Upper lobe of right lung (tissue), 1 donor: ENCODE measurements at regions not wholly inside any gene's neighbourhood (a gene's known extent, or its start where the extent isn't known, plus 50 kb on each side); places are given as distances from the start of the nearest gene placed in this dataset.

Source experiments
- ATAC-seq: fragments of 200-7000 bp; cut with Tn5 transposase; one replicate; pipeline ENCODE4 v1.9.1; 2020; ENCODE audit warnings: mild to moderate bottlenecking, moderate library complexity
- DNase-seq: peaks from one replicate; pipeline ENCODE4 v3.0.0-alpha.2; 2020
- H3K27ac ChIP-seq: fragments of 200-600 bp; one replicate; pipeline ENCODE4 v1.8.0; 2022
- H3K27me3 ChIP-seq: fragments of 200-600 bp; one replicate; pipeline ENCODE4 v1.8.0; 2022; ENCODE audit warnings: mild to moderate bottlenecking
- H3K36me3 ChIP-seq: fragments of 200-600 bp; one replicate; pipeline ENCODE4 v1.8.0; 2022
- H3K4me1 ChIP-seq: fragments of 200-600 bp; one replicate; pipeline ENCODE4 v1.8.0; 2022
- H3K4me3 ChIP-seq: fragments of 200-600 bp; one replicate; pipeline ENCODE4 v1.8.0; 2022; ENCODE audit warnings: mild to moderate bottlenecking
- H3K9me3 ChIP-seq: fragments of 200-600 bp; one replicate; pipeline ENCODE4 v1.8.0; 2022
- CTCF ChIP-seq: fragments of 200-600 bp; IDR thresholded peaks from one replicate; pipeline ENCODE4 v1.8.0; 2022; ENCODE audit warnings: antibody characterized with exemption
- intact Hi-C: fragments of 100-400 bp; cut with DNase I; formaldehyde crosslinking; loops from one replicate; pipeline ENCODE4 v1.11.0; 2022
- donor health status: DM: no; HTN: yes; CAD: no; lungs with severe emphysema.

GRCh38 chr4:162410854-162411253, 247.1 kb upstream of the FSTL5 start:
- H3K4me3 ChIP-seq, result no peak overlapping the region
- intact Hi-C loops, result no loop called here
- no peak for DNase-seq
- no peaks in the 10 kb centered on the region for H3K9me3 ChIP-seq
- H3K27ac ChIP-seq, result no peak overlapping the region
- TF ChIP-seq CTCF, result no peak
- ATAC-seq, result no peak
- no peaks in the 10 kb centered on the region for H3K36me3 ChIP-seq
- H3K27me3 ChIP-seq, result no peaks in the 10 kb centered on the region
- no peaks in the 10 kb centered on the region for H3K4me1 ChIP-seq

- H3K27me3 ChIP-seq, result no peaks in the 10 kb centered on the region
- no peaks in the 10 kb centered on the region for H3K4me1 ChIP-seq
- no peak for TF ChIP-seq CTCF
- DNase-seq (no peak), ATAC-seq (no peak)
- no peak overlapping the region for H3K27ac ChIP-seq
- intact Hi-C loops, result no loop called here
- H3K9me3 ChIP-seq, result no peaks in the 10 kb centered on the region
- no peaks in the 10 kb centered on the region for H3K36me3 ChIP-seq
- no peak overlapping the region for H3K4me3 ChIP-seq
Measured at GRCh38 chr4:162409048-162409447, 245.2 kb upstream of the FSTL5 start.

GRCh38 chr4:162408309-162408708, 244.5 kb upstream of the FSTL5 start:
- Histone ChIP-seq H3K4me1 (no peaks in the 10 kb centered on the region), H3K27ac (no peak overlapping the region), H3K9me3 (no peaks in the 10 kb centered on the region), H3K4me3 (no peak overlapping the region), H3K36me3 (no peaks in the 10 kb centered on the region), H3K27me3 (no peaks in the 10 kb centered on the region)
- no peak for DNase-seq
- peak; percentile 35 for ATAC-seq
- intact Hi-C loops, result no loop called here
- no peak for TF ChIP-seq CTCF

GRCh38 chr4:162406637-162407365, 243.0 kb upstream of the FSTL5 start:
- ATAC-seq, result no peak
- no peak for DNase-seq
- Histone ChIP-seq H3K27me3 (no peaks in the 10 kb centered on the region), H3K4me1 (no peaks in the 10 kb centered on the region), H3K27ac (no peak overlapping the region), H3K36me3 (no peaks in the 10 kb centered on the region), H3K9me3 (no peaks in the 10 kb centered on the region), H3K4me3 (no peak overlapping the region)
- TF ChIP-seq CTCF, result no peak
- intact Hi-C loops, result no loop called here

- Histone ChIP-seq H3K9me3 (no peaks in the 10 kb centered on the region), H3K4me3 (no peak overlapping the region), H3K4me1 (no peaks in the 10 kb centered on the region), H3K27me3 (no peaks in the 10 kb centered on the region), H3K27ac (no peak overlapping the region), H3K36me3 (no peaks in the 10 kb centered on the region)
- DNase-seq (no peak), ATAC-seq (no peak)
- intact Hi-C loops, result no loop called here
- no peak for TF ChIP-seq CTCF
Measured at GRCh38 chr4:162403932-162404331, 240.1 kb upstream of the FSTL5 start.

- no peak for TF ChIP-seq CTCF
- no peak overlapping the region for H3K27ac ChIP-seq
- no peaks in the 10 kb centered on the region for H3K9me3 ChIP-seq
- intact Hi-C loops, result no loop called here
- H3K4me1 ChIP-seq, result no peaks in the 10 kb centered on the region
- no peak overlapping the region for H3K4me3 ChIP-seq
- no peaks in the 10 kb centered on the region for H3K27me3 ChIP-seq
- no peaks in the 10 kb centered on the region for H3K36me3 ChIP-seq
- DNase-seq (no peak), ATAC-seq (no peak)
Measured at GRCh38 chr4:162403419-162403818, 239.6 kb upstream of the FSTL5 start.
